Liver (tissue), 8 donors: ENCODE measurements at regions not wholly inside any gene's neighbourhood (a gene's known extent, or its start where the extent isn't known, plus 50 kb on each side); places are given as distances from the start of the nearest gene placed in this dataset.

Experiments
- DNase-seq: peaks from one replicate; pipeline ENCODE4 v3.0.0-alpha.2; 2017; ENCODE audit warnings: low spot score
- H3K27ac ChIP-seq, 2 donors: one replicate each; pipeline ENCODE4 v1.7.0; 2013; ENCODE audit warnings: inconsistent platforms in 2 of 2, low read length in 2 of 2, control low read depth in 1 of 2, low read depth in 1 of 2, mild to moderate bottlenecking in 1 of 2
- H3K27me3 ChIP-seq, 4 donors: one replicate each; pipeline versions ENCODE4 v1.6.1 to v1.7.0; 2013; ENCODE audit warnings: low read length in 3 of 4, inconsistent platforms in 1 of 4, mild to moderate bottlenecking in 1 of 4, moderate library complexity in 1 of 4; ENCODE audit not compliant: control insufficient read depth in 4 of 4, insufficient read depth in 4 of 4
- H3K36me3 ChIP-seq, 4 donors: one replicate each; pipeline versions ENCODE4 v1.6.1 to v1.7.0; 2013; ENCODE audit warnings: low read length in 3 of 4, mild to moderate bottlenecking in 3 of 4, low read depth in 1 of 4, moderate library complexity in 1 of 4; ENCODE audit not compliant: control insufficient read depth in 4 of 4, insufficient read depth in 3 of 4
- H3K4me1 ChIP-seq, 4 donors: one replicate each; pipeline versions ENCODE4 v1.6.1 to v1.7.0; 2013; ENCODE audit warnings: low read length in 3 of 4, mild to moderate bottlenecking in 3 of 4, moderate library complexity in 1 of 4; ENCODE audit not compliant: control insufficient read depth in 4 of 4, insufficient read depth in 4 of 4
- H3K4me3 ChIP-seq, 3 donors: one replicate each; pipeline versions ENCODE4 v1.6.1 to v1.7.0; 2013; ENCODE audit warnings: low read length in 3 of 3, control low read depth in 1 of 3, low read depth in 1 of 3, mild to moderate bottlenecking in 1 of 3
- H3K9ac ChIP-seq, 2 donors: one replicate each; pipeline ENCODE4 v1.7.0; 2013; ENCODE audit warnings: low read length in 2 of 2, mild to moderate bottlenecking in 2 of 2, moderate library complexity in 2 of 2, control low read depth in 1 of 2, low read depth in 1 of 2
- H3K9me3 ChIP-seq, 4 donors: one replicate each; pipeline versions ENCODE4 v1.6.1 to v1.7.0; 2013; ENCODE audit warnings: low read length in 3 of 4; ENCODE audit not compliant: control insufficient read depth in 4 of 4
- ATF3 ChIP-seq: IDR thresholded peaks from 2 replicates; pipeline ENCODE4 v1.6.1; 2016; ENCODE audit warnings: antibody characterized with exemption
- EGR1 ChIP-seq, 2 donors: IDR thresholded peaks; 2 replicates each; pipeline ENCODE4 v1.6.1; 2016 to 2018; ENCODE audit warnings: antibody characterized with exemption in 2 of 2, low read depth in 2 of 2
- FOXA1 ChIP-seq: IDR thresholded peaks from 2 replicates; pipeline ENCODE4 v1.6.1; 2016; ENCODE audit warnings: antibody characterized with exemption
- FOXA2 ChIP-seq: IDR thresholded peaks from 2 replicates; pipeline ENCODE4 v1.6.1; 2016; ENCODE audit warnings: antibody characterized with exemption
- GABPA ChIP-seq, 2 donors: IDR thresholded peaks in 1 of 2; conservative IDR thresholded peaks in 1 of 2; 2 replicates each; pipeline ENCODE4 v1.6.1; 2016; ENCODE audit warnings: antibody characterized with exemption in 2 of 2, mild to moderate bottlenecking in 1 of 2, moderate library complexity in 1 of 2
- HNF4A ChIP-seq, 2 donors: conservative IDR thresholded peaks; 2 replicates each; pipeline ENCODE4 v1.6.1; 2016; ENCODE audit warnings: antibody characterized with exemption in 2 of 2, mild to moderate bottlenecking in 2 of 2
- HNF4G ChIP-seq: IDR thresholded peaks from 2 replicates; pipeline ENCODE4 v1.6.1; 2016; ENCODE audit warnings: antibody characterized with exemption
- JUND ChIP-seq, 2 donors: IDR thresholded peaks; 2 replicates each; pipeline ENCODE4 v1.6.1; 2016; ENCODE audit warnings: antibody characterized with exemption in 2 of 2
- NR2F2 ChIP-seq: IDR thresholded peaks from 2 replicates; pipeline ENCODE4 v1.6.1; 2016; ENCODE audit warnings: antibody characterized with exemption
- RAD21 ChIP-seq, 2 donors: IDR thresholded peaks; 2 replicates each; pipeline ENCODE4 v1.6.1; 2016; ENCODE audit warnings: antibody characterized with exemption in 2 of 2, mild to moderate bottlenecking in 2 of 2
- RXRA ChIP-seq, 2 donors: IDR thresholded peaks; 2 replicates each; pipeline ENCODE4 v1.6.1; 2017 to 2018; ENCODE audit warnings: antibody characterized with exemption in 2 of 2, mild to moderate bottlenecking in 1 of 2
- SP1 ChIP-seq: IDR thresholded peaks from 2 replicates; pipeline ENCODE4 v1.6.1; 2018; ENCODE audit warnings: antibody characterized with exemption, mild to moderate bottlenecking
- TAF1 ChIP-seq: conservative IDR thresholded peaks from 2 replicates; pipeline ENCODE4 v1.6.1; 2016; ENCODE audit warnings: antibody characterized with exemption, mild to moderate bottlenecking
- YY1 ChIP-seq: IDR thresholded peaks from 2 replicates; pipeline ENCODE4 v1.6.1; 2016; ENCODE audit warnings: antibody characterized with exemption, mild to moderate bottlenecking
- WGBS: extraction: QIAGEN DNeasy Blood & Tissue Kit; methylation state at CpG from one replicate; pipeline ENCODE4 v1.1.7; 2013; 5-methylcytosine and 5-hydroxymethylcytosine counted together
- TF ChIP-seq, protein P1 (sequence below): IDR thresholded peaks from 2 replicates; pipeline ENCODE4 v1.6.1; 2016; ENCODE audit warnings: antibody characterized with exemption
- TF ChIP-seq, protein P2 (sequence below): fragments of 150-350 bp; IDR thresholded peaks from 2 replicates; pipeline ENCODE4 v1.5.1; 2017; ENCODE audit warnings: improper control_type of control experiment, low read depth, low read length; ENCODE audit not compliant: missing input control
- TF ChIP-seq, protein P3 (sequence below): IDR thresholded peaks from 2 replicates; pipeline ENCODE4 v1.6.1; 2016; ENCODE audit warnings: antibody characterized with exemption
- TF ChIP-seq, protein P4 (sequence below): IDR thresholded peaks from 2 replicates; pipeline ENCODE4 v1.6.1; 2016; ENCODE audit warnings: antibody characterized with exemption, mild to moderate bottlenecking
- donor health status: healthy.
- donor health status: healthy.
- donor health status: healthy.
- donor health status: healthy.
- donor health status: healthy.

- Histone ChIP-seq H3K27ac (no peak overlapping the region), H3K4me1 (no peaks in the 10 kb centered on the region), H3K4me3 (no peak overlapping the region), H3K9me3 (no peaks in the 10 kb centered on the region), H3K9ac (no peak overlapping the region), H3K27me3 (peaks cover 0 to 2% (median 0%) of the 10 kb centered on the region in 4 donors), H3K36me3 (no peaks in the 10 kb centered on the region)
- peak; percentile 22 for DNase-seq
- no peak for TF ChIP-seq FOXA2
- TF ChIP-seq, protein P1, sequence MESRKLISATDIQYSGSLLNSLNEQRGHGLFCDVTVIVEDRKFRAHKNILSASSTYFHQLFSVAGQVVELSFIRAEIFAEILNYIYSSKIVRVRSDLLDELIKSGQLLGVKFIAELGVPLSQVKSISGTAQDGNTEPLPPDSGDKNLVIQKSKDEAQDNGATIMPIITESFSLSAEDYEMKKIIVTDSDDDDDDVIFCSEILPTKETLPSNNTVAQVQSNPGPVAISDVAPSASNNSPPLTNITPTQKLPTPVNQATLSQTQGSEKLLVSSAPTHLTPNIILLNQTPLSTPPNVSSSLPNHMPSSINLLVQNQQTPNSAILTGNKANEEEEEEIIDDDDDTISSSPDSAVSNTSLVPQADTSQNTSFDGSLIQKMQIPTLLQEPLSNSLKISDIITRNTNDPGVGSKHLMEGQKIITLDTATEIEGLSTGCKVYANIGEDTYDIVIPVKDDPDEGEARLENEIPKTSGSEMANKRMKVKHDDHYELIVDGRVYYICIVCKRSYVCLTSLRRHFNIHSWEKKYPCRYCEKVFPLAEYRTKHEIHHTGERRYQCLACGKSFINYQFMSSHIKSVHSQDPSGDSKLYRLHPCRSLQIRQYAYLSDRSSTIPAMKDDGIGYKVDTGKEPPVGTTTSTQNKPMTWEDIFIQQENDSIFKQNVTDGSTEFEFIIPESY: no peak
- no peak for TF ChIP-seq NR2F2
- WGBS: 88% methylated on average over 7 of the region's 7 CpGs
Measured at GRCh38 chr13:112136095-112136494, 69.1 kb downstream of the SOX1 start.

DNA sequence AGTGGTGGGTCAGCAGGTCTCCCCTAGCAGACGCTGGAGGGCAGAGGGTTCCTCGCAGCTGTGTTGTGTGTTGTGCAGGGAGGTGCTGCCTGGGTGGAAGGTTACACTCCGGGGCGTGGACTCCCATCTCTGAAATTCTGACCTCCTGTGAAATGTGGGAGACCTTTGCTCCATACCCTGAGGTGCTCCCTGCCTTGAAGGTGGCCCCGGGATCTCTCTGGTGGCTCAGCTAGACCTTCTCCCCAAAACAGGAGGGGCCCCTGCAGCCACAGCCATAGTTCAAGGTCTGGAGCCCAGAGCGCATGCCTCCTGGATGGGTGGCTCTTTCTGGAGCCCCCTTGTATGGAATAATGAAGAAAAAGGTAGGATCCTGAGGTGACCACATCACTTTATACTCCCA, 70.2 kb downstream of the SOX1 start:
- no peak overlapping the region for H3K4me3 ChIP-seq
- H3K9ac ChIP-seq: no peak overlapping the region
- TF ChIP-seq, protein P2, sequence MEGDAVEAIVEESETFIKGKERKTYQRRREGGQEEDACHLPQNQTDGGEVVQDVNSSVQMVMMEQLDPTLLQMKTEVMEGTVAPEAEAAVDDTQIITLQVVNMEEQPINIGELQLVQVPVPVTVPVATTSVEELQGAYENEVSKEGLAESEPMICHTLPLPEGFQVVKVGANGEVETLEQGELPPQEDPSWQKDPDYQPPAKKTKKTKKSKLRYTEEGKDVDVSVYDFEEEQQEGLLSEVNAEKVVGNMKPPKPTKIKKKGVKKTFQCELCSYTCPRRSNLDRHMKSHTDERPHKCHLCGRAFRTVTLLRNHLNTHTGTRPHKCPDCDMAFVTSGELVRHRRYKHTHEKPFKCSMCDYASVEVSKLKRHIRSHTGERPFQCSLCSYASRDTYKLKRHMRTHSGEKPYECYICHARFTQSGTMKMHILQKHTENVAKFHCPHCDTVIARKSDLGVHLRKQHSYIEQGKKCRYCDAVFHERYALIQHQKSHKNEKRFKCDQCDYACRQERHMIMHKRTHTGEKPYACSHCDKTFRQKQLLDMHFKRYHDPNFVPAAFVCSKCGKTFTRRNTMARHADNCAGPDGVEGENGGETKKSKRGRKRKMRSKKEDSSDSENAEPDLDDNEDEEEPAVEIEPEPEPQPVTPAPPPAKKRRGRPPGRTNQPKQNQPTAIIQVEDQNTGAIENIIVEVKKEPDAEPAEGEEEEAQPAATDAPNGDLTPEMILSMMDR: no peak
- no peak for TF ChIP-seq HNF4G
- no peak for TF ChIP-seq NR2F2
- no peak for TF ChIP-seq TAF1
- TF ChIP-seq EGR1 (IDR thresholded peaks at IDR 0.05; ENCODE audit: low read depth in 2 of 2): no peak
- no peak for TF ChIP-seq JUND (IDR thresholded peaks at IDR 0.05)
- TF ChIP-seq, protein P3, sequence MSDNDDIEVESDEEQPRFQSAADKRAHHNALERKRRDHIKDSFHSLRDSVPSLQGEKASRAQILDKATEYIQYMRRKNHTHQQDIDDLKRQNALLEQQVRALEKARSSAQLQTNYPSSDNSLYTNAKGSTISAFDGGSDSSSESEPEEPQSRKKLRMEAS: no peak
- no peak for TF ChIP-seq RAD21 (IDR thresholded peaks at IDR 0.05)
- no peak for TF ChIP-seq RXRA (IDR thresholded peaks at IDR 0.05)
- TF ChIP-seq GABPA (IDR thresholded peaks at IDR 0.05 in 1 of 2, conservative IDR thresholded peaks at IDR 0.05 in 1 of 2): no peak
- TF ChIP-seq FOXA1: no peak
- TF ChIP-seq FOXA2: no peak
- TF ChIP-seq ATF3: no peak
- no peak for TF ChIP-seq HNF4A (conservative IDR thresholded peaks at IDR 0.05)
- no peak for TF ChIP-seq SP1
- TF ChIP-seq, protein P4, sequence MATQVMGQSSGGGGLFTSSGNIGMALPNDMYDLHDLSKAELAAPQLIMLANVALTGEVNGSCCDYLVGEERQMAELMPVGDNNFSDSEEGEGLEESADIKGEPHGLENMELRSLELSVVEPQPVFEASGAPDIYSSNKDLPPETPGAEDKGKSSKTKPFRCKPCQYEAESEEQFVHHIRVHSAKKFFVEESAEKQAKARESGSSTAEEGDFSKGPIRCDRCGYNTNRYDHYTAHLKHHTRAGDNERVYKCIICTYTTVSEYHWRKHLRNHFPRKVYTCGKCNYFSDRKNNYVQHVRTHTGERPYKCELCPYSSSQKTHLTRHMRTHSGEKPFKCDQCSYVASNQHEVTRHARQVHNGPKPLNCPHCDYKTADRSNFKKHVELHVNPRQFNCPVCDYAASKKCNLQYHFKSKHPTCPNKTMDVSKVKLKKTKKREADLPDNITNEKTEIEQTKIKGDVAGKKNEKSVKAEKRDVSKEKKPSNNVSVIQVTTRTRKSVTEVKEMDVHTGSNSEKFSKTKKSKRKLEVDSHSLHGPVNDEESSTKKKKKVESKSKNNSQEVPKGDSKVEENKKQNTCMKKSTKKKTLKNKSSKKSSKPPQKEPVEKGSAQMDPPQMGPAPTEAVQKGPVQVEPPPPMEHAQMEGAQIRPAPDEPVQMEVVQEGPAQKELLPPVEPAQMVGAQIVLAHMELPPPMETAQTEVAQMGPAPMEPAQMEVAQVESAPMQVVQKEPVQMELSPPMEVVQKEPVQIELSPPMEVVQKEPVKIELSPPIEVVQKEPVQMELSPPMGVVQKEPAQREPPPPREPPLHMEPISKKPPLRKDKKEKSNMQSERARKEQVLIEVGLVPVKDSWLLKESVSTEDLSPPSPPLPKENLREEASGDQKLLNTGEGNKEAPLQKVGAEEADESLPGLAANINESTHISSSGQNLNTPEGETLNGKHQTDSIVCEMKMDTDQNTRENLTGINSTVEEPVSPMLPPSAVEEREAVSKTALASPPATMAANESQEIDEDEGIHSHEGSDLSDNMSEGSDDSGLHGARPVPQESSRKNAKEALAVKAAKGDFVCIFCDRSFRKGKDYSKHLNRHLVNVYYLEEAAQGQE: no peak
- TF ChIP-seq YY1: no peak
- TF ChIP-seq, protein P1: no peak
- no peaks in the 10 kb centered on the region for H3K36me3 ChIP-seq
- 72% methylated on average over 6 of the region's 6 CpGs for WGBS
- H3K9me3 ChIP-seq: no peaks in the 10 kb centered on the region
- H3K27me3 ChIP-seq: peaks cover 0 to 2% (median 0%) of the 10 kb centered on the region in 4 donors
- DNase-seq: no peak
- H3K27ac ChIP-seq: no peak overlapping the region
- no peaks in the 10 kb centered on the region for H3K4me1 ChIP-seq
